NCI-H69 (cell line): ENCODE measurements at regions not wholly inside any gene's neighbourhood (a gene's known extent, or its start where the extent isn't known, plus 50 kb on each side); places are given as distances from the start of the nearest gene placed in this dataset.

Source experiments
- DNase-seq: peaks from one replicate; lab custom pipeline; 2025; lab: John Stamatoyannopoulos, UW

DNA sequence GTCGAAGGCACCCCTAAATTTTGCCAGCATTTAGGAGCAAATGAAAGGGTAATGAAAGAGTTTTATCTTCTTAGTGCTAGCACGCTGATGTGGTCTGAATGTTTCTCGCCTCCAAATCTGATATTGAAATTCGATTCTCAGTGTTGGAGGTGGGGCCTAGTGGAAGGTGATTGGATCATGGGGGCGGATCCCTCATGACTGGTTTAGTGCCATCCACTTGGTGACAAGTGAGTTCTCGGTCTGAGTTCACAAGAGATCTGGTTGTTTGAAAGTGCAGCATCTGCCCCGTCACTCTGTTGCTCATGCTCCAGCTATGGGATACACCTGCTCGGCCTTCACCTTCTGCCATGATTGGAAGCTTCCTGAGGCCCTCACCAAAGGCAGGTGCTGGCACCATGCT lies 75.1 kb upstream of the ZBTB40 start:
- DNase-seq = no peak

DNA sequence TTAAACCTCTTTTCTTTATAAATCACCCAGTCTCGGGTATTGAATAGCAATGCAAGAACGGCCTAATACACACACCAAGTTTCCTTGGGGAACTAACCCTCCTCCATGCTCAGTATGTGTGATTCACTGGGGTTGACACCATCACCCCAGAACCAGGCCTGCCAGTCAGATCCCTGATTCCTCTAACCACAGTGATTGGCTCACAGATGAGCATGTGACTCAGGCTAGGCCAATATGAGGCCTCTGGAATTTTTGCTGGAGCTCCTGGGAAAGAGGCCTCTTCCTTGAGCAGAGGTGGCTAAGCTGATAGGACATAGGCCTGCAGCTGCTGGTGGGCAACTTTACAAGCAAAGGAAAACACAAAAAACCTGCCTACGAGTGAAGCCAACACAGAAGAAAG lies 74.7 kb upstream of the ZBTB40 start:
- no peak for DNase-seq

DNA sequence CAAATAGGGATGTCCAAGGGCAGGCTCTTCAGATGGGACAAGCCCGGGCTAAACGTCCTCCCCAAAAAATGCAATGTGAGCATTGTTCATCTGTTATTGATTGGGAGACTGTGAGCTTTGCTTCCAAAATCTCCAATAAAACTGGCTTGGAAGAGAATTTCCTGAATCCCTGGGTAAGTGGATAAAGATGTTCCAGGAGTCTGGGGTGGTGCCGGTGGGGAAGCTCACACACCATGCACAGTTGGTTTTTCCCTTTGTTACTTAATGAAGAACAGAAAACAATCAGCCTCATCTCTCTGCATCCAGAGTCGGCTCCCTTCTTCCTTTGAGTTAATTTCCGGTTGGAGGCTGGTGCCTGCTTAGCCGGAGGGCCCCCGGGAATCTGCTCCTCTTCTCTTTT lies 72.1 kb upstream of the ZBTB40 start:
- DNase-seq = no peak

DNA sequence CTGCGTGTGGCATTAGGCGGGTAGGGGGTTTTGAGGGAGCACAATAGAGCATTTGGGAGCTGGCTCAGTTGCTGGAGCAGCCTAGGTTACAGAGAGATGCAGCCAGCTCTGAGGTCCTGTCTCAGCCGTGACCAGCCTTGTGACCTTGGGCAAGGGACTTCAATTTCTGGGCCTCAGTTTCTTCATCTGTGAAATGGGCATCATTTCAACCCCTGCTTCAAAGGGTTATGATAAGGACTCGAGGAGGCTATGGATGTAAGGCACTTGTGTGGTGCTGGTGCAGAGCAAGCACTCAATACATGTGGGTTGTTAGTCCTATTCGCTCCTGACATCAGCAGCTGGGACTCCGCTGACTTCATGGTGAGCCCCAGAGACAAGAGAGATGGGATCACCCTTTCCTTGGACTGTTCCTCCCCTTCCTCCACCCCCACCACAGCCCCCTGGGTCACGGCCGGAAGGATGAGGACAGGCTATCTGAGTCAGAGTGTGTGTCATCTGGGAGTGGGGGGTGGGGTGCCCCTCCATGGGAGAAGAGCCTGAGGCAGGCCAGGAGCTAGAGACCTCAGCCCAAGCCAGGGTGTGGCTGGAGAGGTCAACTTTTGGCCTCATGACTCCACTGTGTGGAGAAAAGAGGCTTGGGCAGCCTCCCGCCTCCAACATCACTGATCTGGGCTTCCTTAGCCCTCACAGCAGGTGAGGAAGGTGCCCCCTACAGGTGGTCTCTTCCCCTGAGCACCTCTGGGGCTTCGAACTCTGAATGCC lies 71.4 kb upstream of the ZBTB40 start:
- DNase-seq = no peak

DNA sequence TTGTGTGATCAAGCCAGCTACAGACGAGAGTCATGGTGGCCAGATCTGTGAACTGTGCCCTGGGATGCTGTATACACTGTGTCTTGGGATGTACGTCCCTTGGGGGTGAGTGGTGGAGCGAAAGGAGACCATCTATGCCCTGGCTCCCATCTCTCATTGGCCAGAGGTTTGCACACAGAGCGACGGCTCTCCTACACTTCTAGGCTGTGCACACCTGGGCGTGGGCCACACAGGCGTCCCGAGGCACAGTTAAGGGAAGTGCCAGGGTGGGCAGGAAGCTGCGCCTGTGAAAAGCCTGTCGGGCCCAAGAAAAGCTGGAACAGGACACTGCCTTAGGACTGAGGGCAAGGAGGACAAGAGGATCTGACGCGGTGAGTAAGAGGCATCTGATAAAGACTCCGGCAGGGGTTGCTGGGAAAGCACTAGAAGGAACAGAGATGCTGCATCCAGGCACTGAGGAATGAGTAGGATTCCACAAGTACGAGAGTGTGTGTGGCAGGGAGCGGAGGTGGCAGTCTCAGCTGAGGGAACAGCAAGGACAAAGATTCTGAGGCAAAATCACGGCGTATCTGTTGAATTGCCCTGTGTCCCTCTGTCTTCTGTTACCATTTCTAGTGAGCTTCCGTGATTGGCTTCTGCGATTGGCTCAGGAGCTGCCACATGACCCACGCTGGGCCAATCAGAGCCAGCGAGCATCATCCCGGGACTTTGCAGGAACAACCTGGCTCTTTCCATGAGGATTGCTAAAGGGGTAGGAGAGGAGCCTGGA lies 67.9 kb upstream of the ZBTB40 start:
- no peak for DNase-seq

DNA sequence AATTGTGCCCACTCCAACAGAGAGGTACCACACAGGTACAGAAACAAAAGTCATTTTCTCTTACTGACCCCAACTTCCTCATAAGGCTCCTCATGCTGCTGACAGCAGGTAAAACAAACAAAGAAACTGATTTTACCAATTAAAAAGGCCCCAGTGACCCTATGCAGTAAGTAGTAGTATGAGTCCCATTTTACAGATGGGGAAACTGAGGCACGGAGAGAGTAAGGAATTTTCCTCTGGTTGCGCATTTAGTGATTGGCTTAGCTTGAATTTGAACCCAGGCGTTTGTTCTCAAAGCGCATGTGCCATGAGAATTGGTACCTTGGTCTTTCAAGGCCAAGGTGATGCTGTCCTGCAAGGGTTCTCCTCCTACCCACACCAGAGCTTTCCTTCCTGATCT lies 66.1 kb upstream of the ZBTB40 start:
- DNase-seq = no peak

DNA sequence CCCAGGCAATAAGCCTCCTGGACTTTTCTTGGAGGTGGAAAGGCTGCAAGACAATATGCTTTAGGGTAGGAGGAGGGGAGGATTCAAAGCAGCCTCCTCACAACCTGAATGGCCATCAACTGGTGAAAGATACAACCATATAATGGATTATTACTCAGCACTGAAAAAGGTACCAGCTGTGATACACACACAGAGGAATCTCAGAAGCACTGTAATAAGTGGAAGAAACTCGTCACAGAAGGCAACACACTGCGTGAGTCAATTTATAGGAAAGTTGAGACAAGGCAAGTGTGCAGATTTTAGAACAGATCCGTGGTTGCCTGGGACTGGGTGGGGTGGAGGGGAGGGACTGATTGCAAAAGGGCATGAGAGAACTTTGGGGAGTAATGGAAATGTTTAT lies 64.9 kb upstream of the ZBTB40 start:
- DNase-seq = no peak

DNA sequence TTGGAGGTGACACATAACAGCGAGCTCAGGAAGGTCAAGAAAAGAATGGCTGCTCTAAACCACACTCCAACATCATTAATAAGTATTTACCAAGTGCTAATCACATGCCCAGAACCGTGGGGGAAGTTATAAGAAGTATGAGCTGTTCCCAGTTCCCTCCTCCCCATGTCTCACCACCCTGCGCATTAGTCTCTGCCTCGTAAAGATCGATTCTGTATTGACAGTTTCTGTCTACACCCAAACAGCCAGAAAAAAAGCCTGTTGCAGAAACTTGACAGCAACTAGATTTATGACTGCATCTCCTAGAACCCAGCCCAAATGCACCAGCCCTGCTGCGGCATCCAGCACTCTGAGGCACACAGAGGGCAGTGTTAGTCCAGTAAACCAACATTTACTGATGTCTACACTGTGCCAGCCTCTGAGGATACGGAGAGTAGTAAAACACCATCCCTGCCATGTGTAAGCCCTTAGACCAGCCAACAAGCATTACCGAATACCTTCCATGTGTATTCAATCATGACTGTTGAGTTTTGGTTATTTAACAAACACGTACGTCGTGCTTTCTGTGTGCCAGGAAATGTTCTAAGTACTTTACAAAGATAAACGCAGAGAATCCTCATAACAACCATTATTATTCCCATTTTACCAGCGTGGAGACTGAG lies 63.6 kb upstream of the ZBTB40 start:
- no peak for DNase-seq

DNA sequence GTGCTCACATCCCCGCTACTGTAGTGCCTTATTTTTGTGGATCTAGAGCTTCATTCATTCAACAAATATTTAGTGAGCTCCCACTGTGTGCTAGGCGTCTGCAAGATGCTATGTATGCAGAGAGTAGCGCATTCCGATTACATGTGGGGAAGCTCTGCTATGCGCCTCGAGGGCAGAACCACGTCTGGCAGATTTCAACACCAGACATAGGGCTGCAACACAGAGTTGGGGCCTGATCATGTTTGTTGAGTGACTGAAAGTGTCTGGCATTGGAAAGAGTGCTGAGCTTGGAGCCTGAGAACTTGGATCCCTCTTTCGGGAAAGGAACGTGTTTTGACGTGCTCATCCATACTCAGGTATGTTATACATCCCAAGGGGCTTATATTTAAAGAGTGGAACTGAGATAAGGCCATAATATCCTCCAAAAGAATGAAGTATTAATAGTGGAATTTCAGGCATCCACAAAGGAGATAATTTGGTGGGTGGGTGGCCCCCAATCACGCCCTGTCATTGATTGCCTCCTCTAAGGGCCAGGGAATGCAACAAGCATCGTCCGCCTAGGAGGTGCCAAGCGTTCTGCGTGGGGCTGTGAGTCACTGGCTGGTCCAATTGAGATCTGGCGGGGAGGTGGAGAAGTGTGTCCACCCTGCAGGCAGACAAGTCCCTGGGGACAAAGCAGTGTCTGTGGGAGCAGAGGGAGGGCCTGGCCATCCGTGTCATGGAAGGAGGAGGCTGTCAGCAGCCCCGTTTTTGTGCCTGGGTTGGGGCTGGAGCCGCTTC lies 62.8 kb upstream of the ZBTB40 start:
- peak; percentile 22 for DNase-seq

DNA sequence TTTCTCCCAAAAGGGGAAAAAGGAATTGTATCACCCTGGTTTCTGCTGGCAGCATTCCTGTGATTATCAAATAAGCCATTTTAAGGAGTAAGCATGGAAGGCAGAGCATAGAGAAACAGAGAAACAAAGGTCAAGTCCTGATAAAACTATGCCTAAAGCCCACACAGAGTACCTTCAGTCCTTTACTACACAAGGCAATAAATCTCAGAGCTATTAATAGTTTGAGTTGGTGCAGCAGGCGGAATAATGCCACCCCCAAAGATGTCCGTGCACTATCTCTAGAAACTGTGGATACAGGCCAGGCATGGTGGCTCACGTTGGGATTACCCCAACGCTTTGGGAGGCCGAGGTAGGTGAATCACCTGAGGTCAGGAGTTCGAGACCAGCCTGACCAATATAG lies 58.1 kb upstream of the ZBTB40 start:
- DNase-seq = no peak

DNA sequence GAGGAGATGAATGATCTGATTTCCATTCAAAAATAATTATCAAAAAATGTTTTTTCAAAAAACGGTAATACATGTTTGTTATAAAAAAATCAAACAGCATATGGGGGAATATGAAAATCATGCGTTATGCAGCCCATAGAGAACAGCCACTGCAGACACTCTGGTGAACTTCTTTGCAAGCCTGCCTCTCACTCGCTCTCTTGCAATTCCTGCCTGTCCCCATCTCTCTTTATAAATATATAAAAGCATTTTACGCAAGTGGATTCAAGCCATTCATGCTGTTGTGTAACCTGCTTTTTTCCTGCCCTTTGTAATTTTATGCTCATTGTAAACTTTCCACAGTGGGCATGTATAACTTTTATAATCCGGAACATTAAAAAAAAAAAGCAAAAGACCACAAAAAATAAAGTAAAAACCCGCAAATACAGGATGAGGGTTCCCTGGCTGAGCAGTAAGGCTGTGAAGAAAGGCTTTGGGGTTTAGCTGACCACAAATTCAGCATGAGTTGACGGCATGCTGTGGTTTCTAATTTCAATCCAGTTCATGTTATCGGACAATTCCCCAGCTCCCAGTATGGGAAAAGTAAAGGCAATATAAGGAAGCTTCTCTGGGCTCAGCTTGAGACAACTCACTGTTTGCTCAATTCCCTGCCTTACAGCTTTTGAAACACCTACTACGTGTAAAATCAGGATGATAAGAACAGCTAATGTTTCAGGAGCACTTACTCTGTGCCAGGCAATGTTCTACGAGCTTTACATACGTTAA lies 52.8 kb upstream of the ZBTB40 start:
- DNase-seq = no peak

DNA sequence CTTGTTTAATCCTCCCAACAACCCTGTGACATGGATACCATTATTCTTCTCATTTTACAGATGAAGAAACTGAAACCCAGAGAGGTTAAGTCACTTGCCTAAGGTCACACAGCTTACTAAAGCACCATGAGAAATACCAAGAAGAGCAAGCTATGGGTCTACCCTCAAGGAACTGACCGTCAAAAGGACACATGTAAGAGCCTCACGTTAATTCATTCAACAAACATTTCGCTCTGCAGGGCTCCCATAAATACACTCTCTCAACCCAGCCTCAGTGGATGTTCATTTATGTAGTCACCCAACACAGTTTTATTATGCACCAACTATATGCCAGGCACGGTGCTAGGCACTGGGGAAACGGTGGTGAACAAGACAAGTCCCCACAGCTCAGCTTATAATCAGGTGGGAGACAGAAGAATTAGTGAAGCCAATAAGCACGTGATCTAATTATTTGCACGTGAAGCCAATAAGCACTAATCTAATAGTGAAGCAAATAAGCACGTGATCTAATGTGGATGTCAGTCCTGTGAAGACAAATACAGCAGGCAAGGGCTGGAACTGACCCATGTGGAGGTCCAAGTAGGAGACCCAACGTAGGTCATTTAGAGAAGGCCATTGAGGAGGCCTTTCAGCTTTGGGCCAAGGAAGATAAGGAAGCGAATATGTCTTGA lies 52.1 kb upstream of the ZBTB40 start:
- no peak for DNase-seq
